Endothelial cell of umbilical vein (primary cell): ENCODE measurements at regions not wholly inside any gene's neighbourhood (a gene's known extent, or its start where the extent isn't known, plus 50 kb on each side); places are given as distances from the start of the nearest gene placed in this dataset.

ENCODE experiments used
- BruUV-seq: library from RNA; stranded (reverse); fragments of 400-500 nt; replicated peaks from 2 replicates; lab custom pipeline; 2021; lab: Mats Ljungman, UMichigan
- CTCF ChIA-PET: fragments of 300-600, 350-600 bp; sonication (Branson Sonifier 250); formaldehyde crosslinking; loops from one replicate; lab custom pipeline; 2021; ENCODE audit warnings: antibody characterized with exemption, inconsistent platforms; lab: Charles Lee
- POLR2A ChIA-PET: fragments of 300-600, 350-600 bp; sonication (Branson Sonifier 250); formaldehyde crosslinking; loops from one replicate; lab custom pipeline; 2021; ENCODE audit warnings: antibody characterized with exemption, inconsistent platforms; lab: Charles Lee
- DNase-seq: peaks from one replicate; pipeline ENCODE4 v3.0.0-alpha.2; 2011; ENCODE audit warnings: low read depth, low spot score
- FAIRE-seq: peaks from 2 replicates; lab custom pipeline; 2011; peaks lifted over from hg19 to GRCh38; lab: Jason Lieb, UNC
- H2AFZ ChIP-seq: 2 replicates; pipeline ENCODE4 v1.6.0; 2012; ENCODE audit warnings: low read depth, low read length, control low read depth, inconsistent platforms
- H3K27ac ChIP-seq: 2 replicates; pipeline ENCODE4 v1.5.1; 2011; ENCODE audit warnings: low read depth, mild to moderate bottlenecking, control low read depth, low read length, moderate library complexity; ENCODE audit not compliant: insufficient read depth
- H3K27me3 ChIP-seq, 2 experiments: 2 replicates each; pipeline versions ENCODE4 v1.6.0 to v1.6.1; 2011; ENCODE audit warnings: low read length in 2 of 2, mixed read lengths in 1 of 2; ENCODE audit not compliant: control insufficient read depth in 2 of 2, insufficient read depth in 2 of 2
- H3K36me3 ChIP-seq, 2 experiments: 2 replicates in 1 of 2; 3 replicates in 1 of 2; pipeline ENCODE4 v1.5.1; 2011; ENCODE audit warnings: low read length in 2 of 2, mild to moderate bottlenecking in 1 of 2, moderate library complexity in 1 of 2; ENCODE audit not compliant: control insufficient read depth in 2 of 2, insufficient read depth in 2 of 2; ENCODE audit errors: extremely low read depth in 1 of 2
- H3K4me1 ChIP-seq: 3 replicates; pipeline ENCODE4 v1.5.1; 2011; ENCODE audit warnings: mild to moderate bottlenecking, low read length; ENCODE audit not compliant: control insufficient read depth, insufficient read depth; ENCODE audit errors: extremely low read depth
- H3K4me2 ChIP-seq: 2 replicates; pipeline ENCODE4 v1.6.1; 2011; ENCODE audit warnings: low read length, control low read depth, mixed read lengths; ENCODE audit not compliant: insufficient read depth
- H3K4me3 ChIP-seq, 3 experiments: fragments of 200-600 bp in 1 of 3; sonication (generic), shearing (Covaris generic) in 1 of 3; replicated peaks in 1 of 3; 2 replicates each; pipeline ENCODE4 v1.5.1; 2011 to 2016; ENCODE audit warnings: control low read depth in 3 of 3, low read length in 3 of 3, mild to moderate bottlenecking in 2 of 3, inconsistent platforms in 1 of 3, low read depth in 1 of 3, moderate library complexity in 1 of 3; ENCODE audit not compliant: insufficient read depth in 1 of 3
- H3K79me2 ChIP-seq: 2 replicates; pipeline ENCODE4 v1.6.0; 2012; ENCODE audit warnings: low read length, inconsistent platforms; ENCODE audit not compliant: control insufficient read depth, insufficient read depth
- H3K9ac ChIP-seq: replicated peaks from 2 replicates; pipeline ENCODE3; 2011; ENCODE audit warnings: low read length, control low read depth; ENCODE audit not compliant: insufficient read depth; ENCODE audit errors: extremely low read depth
- H3K9me1 ChIP-seq: replicated peaks from 3 replicates; pipeline ENCODE4 v1.6.0; 2011; ENCODE audit warnings: mild to moderate bottlenecking, low read length; ENCODE audit not compliant: control insufficient read depth, insufficient read depth; ENCODE audit errors: extremely low read depth
- H3K9me3 ChIP-seq: replicated peaks from 2 replicates; pipeline ENCODE4 v1.5.1; 2012; ENCODE audit warnings: low read length, inconsistent platforms; ENCODE audit not compliant: control insufficient read depth, insufficient read depth
- H4K20me1 ChIP-seq: replicated peaks from 2 replicates; pipeline ENCODE3; 2011; ENCODE audit warnings: mild to moderate bottlenecking, low read length; ENCODE audit not compliant: control insufficient read depth, insufficient read depth; ENCODE audit errors: extremely low read depth
- CTCF ChIP-seq, 2 donors: IDR thresholded peaks; 1 replicate in 1 of 2; 2 replicates in 1 of 2; pipeline ENCODE4 v1.5.1; 2011; ENCODE audit warnings: low read length in 2 of 2, mild to moderate bottlenecking in 2 of 2, moderate library complexity in 2 of 2, control low read depth in 1 of 2, inconsistent platforms in 1 of 2, low read depth in 1 of 2; ENCODE audit not compliant: insufficient read depth in 1 of 2; ENCODE audit errors: extremely low read depth in 1 of 2
- FOS ChIP-seq: IDR thresholded peaks from 2 replicates; pipeline ENCODE4 v1.6.1; 2011; ENCODE audit warnings: mild to moderate bottlenecking, low read length, moderate library complexity, borderline replicate concordance; ENCODE audit not compliant: insufficient read depth
- GATA2 ChIP-seq: IDR thresholded peaks from 2 replicates; pipeline ENCODE4 v1.7.0; 2011; ENCODE audit warnings: low read depth, mild to moderate bottlenecking, moderate library complexity, mixed read lengths, low read length; ENCODE audit not compliant: insufficient read length, insufficient read depth
- JUN ChIP-seq: IDR thresholded peaks from 2 replicates; pipeline ENCODE4 v1.6.1; 2011; ENCODE audit warnings: borderline replicate concordance, low read depth; ENCODE audit not compliant: insufficient read length, insufficient read depth
- MYC ChIP-seq: IDR thresholded peaks from one replicate; pipeline ENCODE4 v1.6.1; 2011; ENCODE audit warnings: mild to moderate bottlenecking, low read depth, low read length
- POLR2A ChIP-seq: IDR thresholded peaks from 2 replicates; pipeline ENCODE4 v1.6.1; 2012; ENCODE audit warnings: low read depth, mild to moderate bottlenecking, control low read depth, low read length
- POLR2AphosphoS5 ChIP-seq: IDR thresholded peaks from 2 replicates; pipeline ENCODE4 v1.6.1; 2012; ENCODE audit warnings: low read depth, mild to moderate bottlenecking, control low read depth, low read length, moderate library complexity; ENCODE audit not compliant: insufficient read depth
- dilution Hi-C: fragments of 300-500 bp; cut with MboI; formaldehyde crosslinking; loops from one replicate; pipeline ENCODE4 v1.15.0; 2019; ENCODE audit warnings: low sequenced_read_pairs; ENCODE audit not compliant: extremely low pct_ligation_motif_present
- intact Hi-C: fragments of 100-400 bp; cut with micrococcal nuclease; formaldehyde crosslinking; loops from one replicate; pipeline ENCODE4 v1.10.0; 2022

- no peak for FAIRE-seq
- Histone ChIP-seq H3K9me1 (no peaks in the 10 kb centered on the region), H3K4me1 (no peaks in the 10 kb centered on the region), H4K20me1 (no peaks in the 10 kb centered on the region), H3K4me2 (no peak overlapping the region), H3K27ac (no peak overlapping the region), H3K9ac (no peak overlapping the region), H3K36me3 (no peaks in the 10 kb centered on the region), H3K4me3 (no peak overlapping the region), H3K9me3 (no peaks in the 10 kb centered on the region), H3K79me2 (no peaks in the 10 kb centered on the region), H2AFZ (no peak overlapping the region), H3K27me3 (peaks cover 0 to 1% of the 10 kb centered on the region in 2 experiments)
- dilution Hi-C loops, result no loop called here
- intact Hi-C loops, result no loop called here
- ChIA-PET CTCF (no interaction called here), POLR2A (no interaction called here)
- TF ChIP-seq CTCF (IDR thresholded peaks at IDR 0.05; ENCODE audit: extremely low read depth in 1 of 2, insufficient read depth in 1 of 2, low read depth in 1 of 2, low read length in 2 of 2) (no peak), MYC (no peak), POLR2AphosphoS5 (no peak), FOS (no peak), POLR2A (no peak)
- DNase-seq, result no peak
- no TSS peak for BruUV-seq
These were observed 201.3 kb upstream of the OSR1 start for GRCh38 chr2:19559596-19560240.

GRCh38 chr2:19556648-19557047 lies 198.2 kb upstream of the OSR1 start:
- Histone ChIP-seq H2AFZ (no peak overlapping the region), H3K79me2 (no peaks in the 10 kb centered on the region), H3K9me1 (no peaks in the 10 kb centered on the region), H3K4me1 (no peaks in the 10 kb centered on the region), H3K36me3 (no peaks in the 10 kb centered on the region), H3K4me2 (no peak overlapping the region), H3K27ac (no peak overlapping the region), H3K9ac (no peak overlapping the region), H3K27me3 (peaks cover 0 to 2% of the 10 kb centered on the region in 2 experiments), H4K20me1 (no peaks in the 10 kb centered on the region), H3K4me3 (no peak overlapping the region), H3K9me3 (no peaks in the 10 kb centered on the region)
- TF ChIP-seq JUN, result no peak
- TF ChIP-seq MYC, result no peak
- no peak for TF ChIP-seq POLR2A
- no peak for TF ChIP-seq CTCF (IDR thresholded peaks at IDR 0.05; ENCODE audit: extremely low read depth in 1 of 2, insufficient read depth in 1 of 2, low read depth in 1 of 2, low read length in 2 of 2)
- TF ChIP-seq GATA2, result no peak
- no peak for TF ChIP-seq POLR2AphosphoS5
- DNase-seq, result no peak
- intact Hi-C loops, result no loop called here
- ChIA-PET POLR2A (no interaction called here), CTCF (no interaction called here)
- no peak for FAIRE-seq
- BruUV-seq, result no TSS peak
- dilution Hi-C loops, result no loop called here
